Naive thymus-derived CD4-positive, alpha-beta T cell (primary cell): ENCODE measurements at regions not wholly inside any gene's neighbourhood (a gene's known extent, or its start where the extent isn't known, plus 50 kb on each side); places are given as distances from the start of the nearest gene placed in this dataset.

ENCODE experiments used
- ATAC-seq: fragments of 150-1000 bp; cut with Tn5 transposase; 2 replicates; pipeline ENCODE4 v1.10.0; 2021; ENCODE audit warnings: mild to moderate bottlenecking, moderate library complexity
- CTCF ChIA-PET: fragments of 350-600 bp; sonication (Branson Sonifier 250); formaldehyde crosslinking; loops from one replicate; lab custom pipeline; 2021; ENCODE audit warnings: antibody characterized with exemption; lab: Charles Lee
- POLR2A ChIA-PET: fragments of 350-600 bp; sonication (Branson Sonifier 250); formaldehyde crosslinking; loops from one replicate; lab custom pipeline; 2021; ENCODE audit warnings: antibody characterized with exemption, inconsistent platforms; lab: Charles Lee
- DNase-seq, 9 donors: peaks; one replicate each; pipeline versions ENCODE4 v3.0.0 to v3.0.0-alpha.2; 2020 to 2022; ENCODE audit warnings: mixed read lengths in 1 of 9
- H3K27ac ChIP-seq: one replicate; pipeline ENCODE4 v1.7.0; 2013; ENCODE audit warnings: mild to moderate bottlenecking, low read depth, low read length, moderate library complexity
- H3K27me3 ChIP-seq, 2 donors: one replicate each; pipeline ENCODE4 v1.7.0; 2013; ENCODE audit warnings: low read length in 2 of 2, mild to moderate bottlenecking in 2 of 2, moderate library complexity in 2 of 2; ENCODE audit not compliant: control insufficient read depth in 2 of 2, insufficient read depth in 2 of 2
- H3K36me3 ChIP-seq, 3 experiments: 1 replicate in 2 of 3; 2 replicates in 1 of 3; pipeline ENCODE4 v1.7.0; 2013; ENCODE audit warnings: low read length in 3 of 3, mild to moderate bottlenecking in 3 of 3, moderate library complexity in 1 of 3; ENCODE audit not compliant: insufficient read depth in 3 of 3, control insufficient read depth in 2 of 3
- H3K4me1 ChIP-seq, 2 donors: one replicate each; pipeline ENCODE4 v1.7.0; 2013; ENCODE audit warnings: low read length in 2 of 2, mild to moderate bottlenecking in 2 of 2, moderate library complexity in 1 of 2; ENCODE audit not compliant: control insufficient read depth in 2 of 2, insufficient read depth in 2 of 2
- H3K4me3 ChIP-seq: 2 replicates; pipeline ENCODE4 v1.7.0; 2013; ENCODE audit warnings: mild to moderate bottlenecking, low read length
- H3K9me3 ChIP-seq, 3 experiments: 1 replicate in 2 of 3; 2 replicates in 1 of 3; pipeline ENCODE4 v1.7.0; 2013; ENCODE audit warnings: low read length in 3 of 3; ENCODE audit not compliant: control insufficient read depth in 2 of 3
- H3K27ac Mint-ChIP-seq, 9 donors: one replicate each; pipeline ENCODE4 v1.8.0; 2020 to 2022; ENCODE audit warnings: mixed read lengths in 9 of 9, mild to moderate bottlenecking in 8 of 9, moderate library complexity in 5 of 9, inconsistent platforms in 2 of 9
- H3K27me3 Mint-ChIP-seq, 5 donors: one replicate each; pipeline ENCODE4 v1.8.0; 2021 to 2022; ENCODE audit warnings: mixed read lengths in 5 of 5, mild to moderate bottlenecking in 1 of 5
- H3K36me3 Mint-ChIP-seq, 5 donors: one replicate each; pipeline ENCODE4 v1.8.0; 2020 to 2022; ENCODE audit warnings: mixed read lengths in 5 of 5, mild to moderate bottlenecking in 3 of 5, inconsistent platforms in 1 of 5
- H3K4me1 Mint-ChIP-seq, 7 donors: one replicate each; pipeline ENCODE4 v1.8.0; 2020 to 2022; ENCODE audit warnings: mixed read lengths in 7 of 7, mild to moderate bottlenecking in 3 of 7, inconsistent platforms in 1 of 7
- H3K4me3 Mint-ChIP-seq, 10 donors: one replicate each; pipeline ENCODE4 v1.8.0; 2020 to 2022; ENCODE audit warnings: mild to moderate bottlenecking in 10 of 10, mixed read lengths in 10 of 10, moderate library complexity in 6 of 10, inconsistent platforms in 2 of 10
- H3K9me3 Mint-ChIP-seq, 11 donors: one replicate each; pipeline ENCODE4 v1.8.0; 2020 to 2022; ENCODE audit warnings: mixed read lengths in 11 of 11, mild to moderate bottlenecking in 4 of 11, inconsistent platforms in 1 of 11, moderate library complexity in 1 of 11
- intact Hi-C, 2 donors: fragments of 100-400 bp; cut with micrococcal nuclease; formaldehyde crosslinking; loops; one replicate each; pipeline ENCODE4 v1.15.1; 2023

DNA sequence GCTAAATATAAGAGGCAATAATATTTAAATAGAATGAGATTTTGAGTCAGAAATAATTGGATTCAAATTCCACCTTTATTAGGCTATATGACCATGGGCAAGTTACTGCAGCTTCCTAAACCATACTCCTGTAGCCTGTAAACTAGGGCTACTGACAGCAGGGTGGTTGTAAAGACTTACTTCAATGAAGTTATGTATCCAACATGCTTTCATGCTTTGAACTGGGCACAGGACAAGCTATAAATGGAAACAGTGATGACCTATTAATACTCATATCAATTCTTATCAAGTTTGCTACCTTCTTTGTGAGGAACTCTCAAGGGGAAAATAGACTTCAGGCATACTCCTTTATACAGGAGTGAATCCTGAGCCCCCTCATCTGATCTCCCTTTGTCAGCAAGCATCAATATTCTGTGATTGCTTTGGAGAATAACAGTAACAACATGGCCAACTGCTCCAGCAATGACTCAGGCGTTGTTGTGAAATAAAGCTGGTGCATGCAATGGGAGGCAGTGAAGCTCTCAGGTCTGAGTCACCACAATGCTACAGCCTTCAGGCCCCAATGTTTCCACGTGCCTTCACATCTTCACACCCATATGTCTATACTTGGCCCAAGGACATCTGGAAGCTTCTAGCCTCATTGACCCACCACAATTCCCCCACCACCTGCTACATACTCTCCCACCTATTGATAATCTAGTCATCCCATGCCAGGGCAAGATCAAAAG lies 102.5 kb downstream of the KCNA4 start:
- Mint-ChIP-seq H3K27ac (no peak overlapping the region), H3K36me3 (no peaks in the 10 kb centered on the region), H3K4me3 (no peak overlapping the region), H3K27me3 (no peaks in the 10 kb centered on the region), H3K4me1 (no peaks in the 10 kb centered on the region), H3K9me3 (peaks cover 0 to 17% (median 6%) of the 10 kb centered on the region in 11 donors)
- H3K4me1 ChIP-seq: no peaks in the 10 kb centered on the region
- no peaks in the 10 kb centered on the region for H3K27me3 ChIP-seq
- POLR2A ChIA-PET: no interaction called here
- no peak for ATAC-seq
- no peaks in the 10 kb centered on the region for H3K36me3 ChIP-seq
- H3K27ac ChIP-seq: no peak overlapping the region
- CTCF ChIA-PET: no interaction called here
- intact Hi-C loops: no loop called here
- H3K4me3 ChIP-seq: no peak overlapping the region
- DNase-seq: no peak
- H3K9me3 ChIP-seq: no peaks in the 10 kb centered on the region

GRCh38 chr11:29913352-29913751 lies 103.5 kb downstream of the KCNA4 start:
- H3K36me3 Mint-ChIP-seq: no peaks in the 10 kb centered on the region
- H3K27ac ChIP-seq: no peak overlapping the region
- no peak overlapping the region for H3K4me3 Mint-ChIP-seq
- H3K4me3 ChIP-seq: no peak overlapping the region
- no peaks in the 10 kb centered on the region for H3K27me3 ChIP-seq
- no peaks in the 10 kb centered on the region for H3K4me1 Mint-ChIP-seq
- intact Hi-C loops: no loop called here
- ATAC-seq (no peak), DNase-seq (no peak)
- no peaks in the 10 kb centered on the region for H3K4me1 ChIP-seq
- H3K27ac Mint-ChIP-seq: no peak overlapping the region
- ChIA-PET POLR2A (no interaction called here), CTCF (no interaction called here)
- H3K9me3 Mint-ChIP-seq: peaks cover 0 to 12% (median 6%) of the 10 kb centered on the region in 11 donors
- H3K27me3 Mint-ChIP-seq: no peaks in the 10 kb centered on the region
- no peaks in the 10 kb centered on the region for H3K36me3 ChIP-seq
- H3K9me3 ChIP-seq: no peaks in the 10 kb centered on the region

- Histone ChIP-seq H3K27ac (no peak overlapping the region), H3K4me3 (no peak overlapping the region), H3K27me3 (no peaks in the 10 kb centered on the region), H3K36me3 (no peaks in the 10 kb centered on the region), H3K9me3 (no peaks in the 10 kb centered on the region), H3K4me1 (no peaks in the 10 kb centered on the region)
- no peak overlapping the region for H3K4me3 Mint-ChIP-seq
- no peaks in the 10 kb centered on the region for H3K27me3 Mint-ChIP-seq
- no peak for DNase-seq
- H3K9me3 Mint-ChIP-seq: peaks cover 0 to 12% (median 8%) of the 10 kb centered on the region in 11 donors
- POLR2A ChIA-PET: no interaction called here
- CTCF ChIA-PET: no interaction called here
- H3K36me3 Mint-ChIP-seq: no peaks in the 10 kb centered on the region
- intact Hi-C loops: no loop called here
- H3K27ac Mint-ChIP-seq: no peak overlapping the region
- no peaks in the 10 kb centered on the region for H3K4me1 Mint-ChIP-seq
- no peak for ATAC-seq
Observed at GRCh38 chr11:29900382-29900781, 116.4 kb downstream of the KCNA4 start.

DNA sequence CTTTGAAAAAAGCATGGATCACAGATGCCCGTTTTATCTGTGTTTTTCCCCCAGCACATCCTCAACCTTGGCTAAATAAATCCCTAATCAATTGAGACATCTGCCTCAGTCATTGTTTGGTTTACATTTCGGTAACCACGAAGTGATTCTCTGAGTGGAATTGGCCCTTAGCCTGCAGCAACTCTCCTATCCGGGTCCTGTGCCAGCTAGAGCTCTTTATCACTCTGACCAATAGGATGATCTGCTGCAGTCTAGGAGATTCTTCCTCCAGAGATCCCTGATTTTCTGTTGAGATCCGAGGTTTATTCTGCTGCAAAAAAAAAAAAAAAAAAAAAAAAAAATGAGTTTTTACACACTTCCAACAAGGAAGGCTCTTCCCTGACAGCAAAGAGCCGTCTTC lies 137.3 kb downstream of the KCNA4 start:
- ATAC-seq (no peak), DNase-seq (no peak)
- Histone ChIP-seq H3K4me1 (no peaks in the 10 kb centered on the region), H3K27ac (no peak overlapping the region), H3K27me3 (no peaks in the 10 kb centered on the region), H3K4me3 (no peak overlapping the region), H3K9me3 (no peaks in the 10 kb centered on the region), H3K36me3 (no peaks in the 10 kb centered on the region)
- Mint-ChIP-seq H3K9me3 (peaks cover 0 to 32% (median 10%) of the 10 kb centered on the region in 11 donors), H3K4me3 (no peak overlapping the region), H3K36me3 (no peaks in the 10 kb centered on the region), H3K27me3 (no peaks in the 10 kb centered on the region), H3K4me1 (no peaks in the 10 kb centered on the region), H3K27ac (no peak overlapping the region)
- intact Hi-C loops: no loop called here
- ChIA-PET POLR2A (no interaction called here), CTCF (no interaction called here)

DNA sequence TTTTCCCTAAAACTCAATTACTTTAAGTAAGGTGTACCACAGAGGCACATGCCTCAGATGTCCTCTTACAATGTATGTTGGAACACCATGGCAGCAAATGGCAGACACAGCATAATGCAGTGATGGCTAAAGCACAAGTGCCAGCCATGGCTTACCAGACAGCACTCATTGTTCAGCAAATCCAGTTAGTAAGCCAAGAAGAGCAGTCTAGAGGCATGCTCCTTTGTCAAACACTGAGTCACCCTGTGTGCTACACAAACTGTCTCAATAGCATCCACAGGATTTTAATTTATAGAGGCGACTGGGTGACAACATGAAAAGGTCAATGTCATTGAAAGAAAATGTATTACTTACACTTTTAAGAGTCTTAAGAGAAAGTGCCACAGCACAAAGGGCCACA lies 140.6 kb downstream of the KCNA4 start:
- H3K9me3 ChIP-seq: no peaks in the 10 kb centered on the region
- DNase-seq: no peak
- no peaks in the 10 kb centered on the region for H3K4me1 Mint-ChIP-seq
- H3K4me1 ChIP-seq: no peaks in the 10 kb centered on the region
- peaks cover 0 to 51% (median 15%) of the 10 kb centered on the region in 11 donors for H3K9me3 Mint-ChIP-seq
- H3K4me3 ChIP-seq: no peak overlapping the region
- peaks cover 0 to 7% (median 0%) of the 10 kb centered on the region in 5 donors for H3K36me3 Mint-ChIP-seq
- H3K36me3 ChIP-seq: no peaks in the 10 kb centered on the region
- H3K4me3 Mint-ChIP-seq: no peak overlapping the region
- intact Hi-C loops: no loop called here
- ChIA-PET POLR2A (no interaction called here), CTCF (no interaction called here)
- H3K27ac ChIP-seq: no peak overlapping the region
- no peaks in the 10 kb centered on the region for H3K27me3 Mint-ChIP-seq
- no peak for ATAC-seq
- H3K27me3 ChIP-seq: no peaks in the 10 kb centered on the region
- no peak overlapping the region for H3K27ac Mint-ChIP-seq

DNA sequence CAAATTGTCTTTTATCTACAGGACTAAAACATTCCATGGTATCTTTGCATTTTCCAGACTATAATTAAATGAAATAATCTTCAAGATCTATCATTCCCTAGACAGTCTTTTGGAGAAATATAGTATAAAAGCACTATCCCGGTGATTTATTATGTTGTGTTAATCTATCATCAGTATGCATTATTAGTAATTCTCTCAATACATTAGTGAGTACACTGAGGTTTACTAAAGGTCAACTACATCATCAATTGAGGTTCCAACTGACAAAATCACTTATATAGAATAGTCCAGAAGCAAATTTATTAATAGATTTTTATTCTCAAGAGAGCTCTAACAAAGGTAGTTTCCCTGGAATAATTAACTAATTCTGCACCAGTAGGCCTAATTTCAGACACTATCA lies 169.6 kb downstream of the KCNA4 start:
- Histone ChIP-seq H3K27ac (no peak overlapping the region), H3K4me1 (no peaks in the 10 kb centered on the region), H3K27me3 (no peaks in the 10 kb centered on the region), H3K36me3 (no peaks in the 10 kb centered on the region), H3K4me3 (no peak overlapping the region), H3K9me3 (no peaks in the 10 kb centered on the region)
- intact Hi-C loops: loop anchor here in 1 of 2 donors (1.0 kb wide), 1 partner anchor 41 kb away; no protein-coding TSS in a partner anchor
- no peak overlapping the region for H3K27ac Mint-ChIP-seq
- ChIA-PET CTCF (no interaction called here), POLR2A (no interaction called here)
- peaks cover 0 to 5% (median 0%) of the 10 kb centered on the region in 5 donors for H3K36me3 Mint-ChIP-seq
- no peaks in the 10 kb centered on the region for H3K4me1 Mint-ChIP-seq
- H3K27me3 Mint-ChIP-seq: no peaks in the 10 kb centered on the region
- peaks cover 0 to 32% (median 7%) of the 10 kb centered on the region in 11 donors for H3K9me3 Mint-ChIP-seq
- DNase-seq: no peak
- ATAC-seq: no peak
- no peak overlapping the region for H3K4me3 Mint-ChIP-seq

GRCh38 chr11:29844701-29845379 lies 172.0 kb downstream of the KCNA4 start:
- ATAC-seq: no peak
- no peaks in the 10 kb centered on the region for H3K36me3 ChIP-seq
- POLR2A ChIA-PET: no interaction called here
- Mint-ChIP-seq H3K27ac (no peak overlapping the region), H3K27me3 (no peaks in the 10 kb centered on the region), H3K9me3 (peaks cover 0 to 26% (median 3%) of the 10 kb centered on the region in 11 donors), H3K36me3 (no peaks in the 10 kb centered on the region), H3K4me1 (no peaks in the 10 kb centered on the region), H3K4me3 (no peak overlapping the region)
- no peak overlapping the region for H3K27ac ChIP-seq
- DNase-seq: no peak
- no peaks in the 10 kb centered on the region for H3K9me3 ChIP-seq
- intact Hi-C loops: no loop called here
- no peaks in the 10 kb centered on the region for H3K4me1 ChIP-seq
- H3K4me3 ChIP-seq: no peak overlapping the region
- CTCF ChIA-PET: no interaction called here
- H3K27me3 ChIP-seq: no peaks in the 10 kb centered on the region
